MM.1S (cell line): ENCODE measurements at regions not wholly inside any gene's neighbourhood (a gene's known extent, or its start where the extent isn't known, plus 50 kb on each side); places are given as distances from the start of the nearest gene placed in this dataset.

ENCODE experiments used
- DNase-seq: peaks from one replicate; pipeline ENCODE4 v3.0.0-alpha.2; 2015
- H2AFZ ChIP-seq: fragments of 300-600 bp; sonication (generic); 2 replicates; pipeline ENCODE4 v1.6.0; 2016; ENCODE audit warnings: antibody characterized with exemption, low read length
- H3F3A ChIP-seq: fragments of 300-600 bp; sonication (generic); 2 replicates; pipeline ENCODE4 v1.6.1; 2016; ENCODE audit warnings: mild to moderate bottlenecking, antibody characterized with exemption, low read length, moderate library complexity, mixed read lengths; ENCODE audit not compliant: insufficient read depth
- H3K27ac ChIP-seq: fragments of 300-600 bp; sonication (generic); 2 replicates; pipeline ENCODE4 v1.5.1; 2016; ENCODE audit warnings: mild to moderate bottlenecking, low read length
- H3K27me3 ChIP-seq: fragments of 300-600 bp; sonication (generic); replicated peaks from 2 replicates; pipeline ENCODE4 v1.6.0; 2016; ENCODE audit warnings: low read length; ENCODE audit not compliant: insufficient read depth
- H3K36me3 ChIP-seq: fragments of 300-600 bp; sonication (generic); replicated peaks from 2 replicates; pipeline ENCODE4 v1.6.1; 2016; ENCODE audit warnings: mild to moderate bottlenecking, low read length, mixed read lengths; ENCODE audit not compliant: insufficient read depth
- H3K4me1 ChIP-seq: fragments of 300-600 bp; sonication (generic); 2 replicates; pipeline ENCODE4 v1.6.1; 2016; ENCODE audit warnings: low read length, mixed read lengths
- H3K4me2 ChIP-seq: fragments of 300-600 bp; sonication (generic); 2 replicates; pipeline ENCODE4 v1.6.0; 2016; ENCODE audit warnings: low read depth, low read length
- H3K4me3 ChIP-seq: fragments of 300-600 bp; sonication (generic); 2 replicates; pipeline ENCODE4 v1.5.1; 2016; ENCODE audit warnings: low read length, mixed read lengths
- H3K79me2 ChIP-seq: fragments of 300-600 bp; sonication (generic); 2 replicates; pipeline ENCODE4 v1.6.1; 2016; ENCODE audit warnings: mixed run types, low read length, mixed read lengths
- H3K9ac ChIP-seq: fragments of 300-600 bp; sonication (generic); 2 replicates; pipeline ENCODE4 v1.6.1; 2016; ENCODE audit warnings: low read length, mixed read lengths
- H3K9me2 ChIP-seq: fragments of 300-600 bp; sonication (generic); replicated peaks from 2 replicates; pipeline ENCODE4 v1.6.1; 2016; ENCODE audit warnings: mild to moderate bottlenecking, low read length, mixed read lengths; ENCODE audit not compliant: insufficient read depth
- H3K9me3 ChIP-seq: fragments of 300-600 bp; sonication (generic); replicated peaks from 2 replicates; pipeline ENCODE4 v1.6.1; 2016; ENCODE audit warnings: mild to moderate bottlenecking, low read length, mixed read lengths; ENCODE audit not compliant: insufficient read depth
- H4K20me1 ChIP-seq: fragments of 300-600 bp; sonication (generic); 2 replicates; pipeline ENCODE4 v1.6.1; 2016; ENCODE audit warnings: mild to moderate bottlenecking, low read length, moderate library complexity, mixed read lengths; ENCODE audit not compliant: insufficient read depth
- CTCF ChIP-seq: fragments of 300-600 bp; sonication (generic); IDR thresholded peaks from 2 replicates; pipeline ENCODE4 v1.5.1; 2016; ENCODE audit warnings: antibody characterized with exemption, low read length, mixed read lengths
- EZH2 ChIP-seq: fragments of 300-600 bp; sonication (generic); optimal IDR thresholded peaks from 2 replicates; pipeline ENCODE3; 2017; ENCODE audit warnings: low read depth, mild to moderate bottlenecking, antibody characterized with exemption, low read length, mixed read lengths
- EZH2phosphoT487 ChIP-seq: fragments of 300-600 bp; sonication (generic); IDR thresholded peaks from 2 replicates; pipeline ENCODE4 v1.6.1; 2018; ENCODE audit warnings: antibody characterized with exemption, low read length

GRCh38 chr13:39879286-39880035, 224.0 kb downstream of the COG6 start:
- TF ChIP-seq EZH2phosphoT487 (no peak), CTCF (no peak), EZH2 (no peak)

GRCh38 chr13:39881383-39881782, 225.9 kb downstream of the COG6 start:
- no peak for DNase-seq
- H3K4me3 ChIP-seq, result no peak overlapping the region
- no peak overlapping the region for H3K9ac ChIP-seq
- no peaks in the 10 kb centered on the region for H3K27me3 ChIP-seq
- no peaks in the 10 kb centered on the region for H3K79me2 ChIP-seq
- no peak overlapping the region for H2AFZ ChIP-seq
- no peaks in the 10 kb centered on the region for H3K36me3 ChIP-seq
- H3K4me1 ChIP-seq, result no peaks in the 10 kb centered on the region
- no peaks in the 10 kb centered on the region for H3K9me3 ChIP-seq
- TF ChIP-seq EZH2, result no peak
- no peak for TF ChIP-seq CTCF
- TF ChIP-seq EZH2phosphoT487, result no peak
- H3K27ac ChIP-seq, result no peak overlapping the region
- H3K4me2 ChIP-seq, result no peak overlapping the region
- no peaks in the 10 kb centered on the region for H3K9me2 ChIP-seq
- no peaks in the 10 kb centered on the region for H3F3A ChIP-seq
- no peaks in the 10 kb centered on the region for H4K20me1 ChIP-seq

More at GRCh38 chr13:39879286-39880035, 224.0 kb downstream of the COG6 start:
- Histone ChIP-seq H3K4me3 (no peak overlapping the region), H3F3A (no peaks in the 10 kb centered on the region), H4K20me1 (no peaks in the 10 kb centered on the region), H3K9ac (no peak overlapping the region), H3K9me3 (no peaks in the 10 kb centered on the region), H3K9me2 (no peaks in the 10 kb centered on the region), H3K4me2 (no peak overlapping the region), H3K36me3 (no peaks in the 10 kb centered on the region), H3K27ac (no peak overlapping the region), H3K79me2 (no peaks in the 10 kb centered on the region), H2AFZ (no peak overlapping the region), H3K27me3 (no peaks in the 10 kb centered on the region), H3K4me1 (no peaks in the 10 kb centered on the region)
- no peak for DNase-seq

GRCh38 chr13:39881887-39882286, 226.4 kb downstream of the COG6 start:
- H3K4me1 ChIP-seq, result no peaks in the 10 kb centered on the region
- no peaks in the 10 kb centered on the region for H3K79me2 ChIP-seq
- no peaks in the 10 kb centered on the region for H3F3A ChIP-seq
- H3K9me2 ChIP-seq, result no peaks in the 10 kb centered on the region
- H4K20me1 ChIP-seq, result no peaks in the 10 kb centered on the region
- H3K9me3 ChIP-seq, result no peaks in the 10 kb centered on the region
- DNase-seq, result no peak
- TF ChIP-seq EZH2 (no peak), EZH2phosphoT487 (no peak), CTCF (no peak)
- H3K4me2 ChIP-seq, result no peak overlapping the region
- no peak overlapping the region for H3K9ac ChIP-seq
- H3K27me3 ChIP-seq, result no peaks in the 10 kb centered on the region
- H3K27ac ChIP-seq, result no peak overlapping the region
- H3K36me3 ChIP-seq, result no peaks in the 10 kb centered on the region
- H2AFZ ChIP-seq, result no peak overlapping the region
- no peak overlapping the region for H3K4me3 ChIP-seq
